ENCODE measurements at regions not wholly inside any gene's neighbourhood (a gene's known extent, or its start where the extent isn't known, plus 50 kb on each side); places are given as distances from the start of the nearest gene placed in this dataset.
"Not testable (repeated sequence)": the region's sequence is repeated elsewhere in the genome, so short reads cannot be mapped to it uniquely, and the experiment has no call there.

DNA sequence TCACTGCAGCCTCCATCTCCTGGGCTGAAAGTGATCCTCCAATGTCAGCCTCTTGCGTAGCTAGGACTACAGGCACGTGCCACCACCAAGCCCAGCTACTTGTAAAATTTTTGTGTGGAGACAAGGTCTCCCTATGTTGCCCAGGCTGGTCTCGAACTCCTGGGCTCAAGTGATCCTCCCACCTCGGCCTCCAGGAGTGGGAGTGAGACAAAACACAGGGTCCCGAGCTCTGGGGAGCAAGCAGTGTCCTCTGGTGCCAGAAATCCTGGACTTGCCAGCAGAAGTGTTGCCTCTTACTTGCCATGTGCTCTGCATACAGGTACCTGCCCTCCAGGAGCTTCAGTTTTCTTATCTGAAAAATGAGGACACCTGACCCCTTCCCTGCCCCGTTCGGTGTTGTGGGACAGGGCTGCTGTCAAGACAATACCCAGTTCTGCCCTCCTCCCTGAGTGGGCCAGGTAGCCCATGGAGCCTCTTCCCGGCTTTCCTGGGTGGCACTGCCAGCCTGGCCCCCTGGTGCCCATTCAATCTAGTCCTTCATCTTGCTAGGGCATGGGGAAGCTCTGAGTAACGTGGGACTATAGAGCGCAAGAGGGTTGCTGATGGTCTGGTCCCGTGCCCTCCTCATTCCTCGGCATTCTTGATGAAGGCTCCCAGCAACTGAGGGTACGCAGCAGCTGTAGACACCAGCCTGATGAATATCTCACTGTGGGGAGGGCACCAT lies 164.6 kb downstream of the GOLGA6L4 start:
- H3K4me3 ChIP-seq (ENCODE audit: low read length), result no peak overlapping the region
- no peak overlapping the region for H3K9ac ChIP-seq (ENCODE audit: low read length)
- TF ChIP-seq EZH2 (IDR thresholded peaks at IDR 0.05; ENCODE audit: low read length, unreplicated experiment), result no peak
- no peak for TF ChIP-seq EZH2phosphoT487 (IDR thresholded peaks at IDR 0.05; ENCODE audit: borderline replicate concordance, low read length)
- TF ChIP-seq, protein P1, sequence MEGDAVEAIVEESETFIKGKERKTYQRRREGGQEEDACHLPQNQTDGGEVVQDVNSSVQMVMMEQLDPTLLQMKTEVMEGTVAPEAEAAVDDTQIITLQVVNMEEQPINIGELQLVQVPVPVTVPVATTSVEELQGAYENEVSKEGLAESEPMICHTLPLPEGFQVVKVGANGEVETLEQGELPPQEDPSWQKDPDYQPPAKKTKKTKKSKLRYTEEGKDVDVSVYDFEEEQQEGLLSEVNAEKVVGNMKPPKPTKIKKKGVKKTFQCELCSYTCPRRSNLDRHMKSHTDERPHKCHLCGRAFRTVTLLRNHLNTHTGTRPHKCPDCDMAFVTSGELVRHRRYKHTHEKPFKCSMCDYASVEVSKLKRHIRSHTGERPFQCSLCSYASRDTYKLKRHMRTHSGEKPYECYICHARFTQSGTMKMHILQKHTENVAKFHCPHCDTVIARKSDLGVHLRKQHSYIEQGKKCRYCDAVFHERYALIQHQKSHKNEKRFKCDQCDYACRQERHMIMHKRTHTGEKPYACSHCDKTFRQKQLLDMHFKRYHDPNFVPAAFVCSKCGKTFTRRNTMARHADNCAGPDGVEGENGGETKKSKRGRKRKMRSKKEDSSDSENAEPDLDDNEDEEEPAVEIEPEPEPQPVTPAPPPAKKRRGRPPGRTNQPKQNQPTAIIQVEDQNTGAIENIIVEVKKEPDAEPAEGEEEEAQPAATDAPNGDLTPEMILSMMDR (conservative IDR thresholded peaks at IDR 0.05; ENCODE audit: low read depth, low read length), result no peak
- no peaks in the 10 kb centered on the region for H3K79me2 ChIP-seq (ENCODE audit: low read length)
- H3K36me3 ChIP-seq (ENCODE audit: low read depth, low read length), result no peaks in the 10 kb centered on the region
- ChIA-PET CTCF (no interaction called here), POLR2A (ENCODE audit: unreplicated experiment) (no interaction called here)
- H3K9me3 ChIP-seq (ENCODE audit: low read length), result no peaks in the 10 kb centered on the region
- no peak overlapping the region for H2AFZ ChIP-seq (ENCODE audit: low read length)
- no peaks in the 10 kb centered on the region for H3K4me1 ChIP-seq (ENCODE audit: insufficient read depth, low read length)
- no peaks in the 10 kb centered on the region for H3K9me2 ChIP-seq (replicated peaks; ENCODE audit: low read length)
- H3K27me3 ChIP-seq (ENCODE audit: low read length), result no peaks in the 10 kb centered on the region
- DNase-seq (no peak), ATAC-seq (no peak)
- H3K4me2 ChIP-seq (ENCODE audit: low read length), result no peak overlapping the region
- H3K27ac ChIP-seq (ENCODE audit: low read length), result no peak overlapping the region
- no peaks in the 10 kb centered on the region for H3F3A ChIP-seq (ENCODE audit: low read length, unreplicated experiment)
- H4K20me1 ChIP-seq (ENCODE audit: low read length), result no peaks in the 10 kb centered on the region
- BruUV-seq (replicated peaks), result no TSS peak
- intact Hi-C loops (cut with micrococcal nuclease), result no loop called here

DNA sequence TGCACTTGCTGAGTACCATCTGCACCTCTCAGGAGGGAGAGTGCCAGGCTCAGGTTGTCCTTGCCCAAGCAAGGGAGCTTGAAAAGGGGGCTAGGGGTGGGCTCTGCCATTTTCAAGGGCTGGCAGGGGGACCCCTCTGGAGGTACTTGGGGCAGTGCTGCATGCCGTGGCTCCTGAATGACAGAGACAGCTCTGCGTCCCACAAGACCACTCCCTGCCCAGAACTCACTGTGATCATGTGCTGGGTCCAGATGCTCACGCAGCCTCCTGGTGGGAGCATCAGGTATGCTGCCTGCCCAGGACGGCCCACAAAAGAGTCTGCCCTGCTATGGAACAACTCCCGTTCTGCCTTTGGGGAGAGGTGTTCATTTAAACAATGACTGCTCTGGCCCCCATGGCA lies 165.2 kb downstream of the GOLGA6L4 start:
- Histone ChIP-seq H3K27me3 (ENCODE audit: low read length) (no peaks in the 10 kb centered on the region), H3F3A (ENCODE audit: low read length, unreplicated experiment) (no peaks in the 10 kb centered on the region), H3K79me2 (ENCODE audit: low read length) (no peaks in the 10 kb centered on the region), H3K4me3 (ENCODE audit: low read length) (no peak overlapping the region), H3K9me2 (replicated peaks; ENCODE audit: low read length) (no peaks in the 10 kb centered on the region), H4K20me1 (ENCODE audit: low read length) (no peaks in the 10 kb centered on the region), H2AFZ (ENCODE audit: low read length) (no peak overlapping the region), H3K36me3 (ENCODE audit: low read depth, low read length) (no peaks in the 10 kb centered on the region), H3K27ac (ENCODE audit: low read length) (no peak overlapping the region), H3K4me2 (ENCODE audit: low read length) (no peak overlapping the region), H3K4me1 (ENCODE audit: insufficient read depth, low read length) (no peaks in the 10 kb centered on the region), H3K9ac (ENCODE audit: low read length) (no peak overlapping the region), H3K9me3 (ENCODE audit: low read length) (no peaks in the 10 kb centered on the region)
- POLR2A ChIA-PET (ENCODE audit: unreplicated experiment), result no interaction called here
- CTCF ChIA-PET, result no interaction called here
- ATAC-seq, result no peak
- no peak for DNase-seq
- BruUV-seq (replicated peaks), result no TSS peak
- intact Hi-C loops (cut with micrococcal nuclease), result no loop called here
- TF ChIP-seq EZH2phosphoT487 (IDR thresholded peaks at IDR 0.05; ENCODE audit: borderline replicate concordance, low read length) (no peak), EZH2 (IDR thresholded peaks at IDR 0.05; ENCODE audit: low read length, unreplicated experiment) (no peak)
- TF ChIP-seq, protein P1 (conservative IDR thresholded peaks at IDR 0.05; ENCODE audit: low read depth, low read length), result no peak

DNA sequence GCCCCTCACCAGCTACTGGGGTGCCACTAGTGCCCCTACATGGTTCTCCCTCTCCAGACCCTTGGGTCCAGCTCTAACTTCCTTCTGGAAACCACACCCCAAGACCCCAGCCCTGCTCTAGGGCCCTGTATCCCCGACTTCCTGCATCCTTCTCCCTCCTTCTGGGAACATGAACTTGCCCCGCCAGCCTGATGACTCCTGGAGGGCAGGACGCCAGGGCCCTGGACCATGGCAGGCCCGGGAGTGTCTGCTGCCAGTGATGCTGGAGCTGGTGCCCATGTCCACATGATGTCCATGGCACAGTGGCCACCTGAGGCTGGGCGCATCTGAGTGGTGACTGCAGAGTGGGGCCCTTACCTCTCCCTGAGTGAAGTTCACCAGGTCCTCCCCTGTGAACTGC lies 165.9 kb downstream of the GOLGA6L4 start:
- H3K27me3 ChIP-seq (ENCODE audit: low read length); H3K4me2 ChIP-seq (ENCODE audit: low read length); H3K79me2 ChIP-seq (ENCODE audit: low read length); CTCF ChIA-PET; H3K9me3 ChIP-seq (ENCODE audit: low read length); H3K4me3 ChIP-seq (ENCODE audit: low read length); H3K27ac ChIP-seq (ENCODE audit: low read length); ATAC-seq; H2AFZ ChIP-seq (ENCODE audit: low read length); BruUV-seq (replicated peaks); H3K9me2 ChIP-seq (replicated peaks; ENCODE audit: low read length); H3F3A ChIP-seq (ENCODE audit: low read length, unreplicated experiment); intact Hi-C loops (cut with micrococcal nuclease); H3K4me1 ChIP-seq (ENCODE audit: insufficient read depth, low read length); H3K9ac ChIP-seq (ENCODE audit: low read length); POLR2A ChIA-PET (ENCODE audit: unreplicated experiment); DNase-seq; H3K36me3 ChIP-seq (ENCODE audit: low read depth, low read length); H4K20me1 ChIP-seq (ENCODE audit: low read length): not testable (repeated sequence)

DNA sequence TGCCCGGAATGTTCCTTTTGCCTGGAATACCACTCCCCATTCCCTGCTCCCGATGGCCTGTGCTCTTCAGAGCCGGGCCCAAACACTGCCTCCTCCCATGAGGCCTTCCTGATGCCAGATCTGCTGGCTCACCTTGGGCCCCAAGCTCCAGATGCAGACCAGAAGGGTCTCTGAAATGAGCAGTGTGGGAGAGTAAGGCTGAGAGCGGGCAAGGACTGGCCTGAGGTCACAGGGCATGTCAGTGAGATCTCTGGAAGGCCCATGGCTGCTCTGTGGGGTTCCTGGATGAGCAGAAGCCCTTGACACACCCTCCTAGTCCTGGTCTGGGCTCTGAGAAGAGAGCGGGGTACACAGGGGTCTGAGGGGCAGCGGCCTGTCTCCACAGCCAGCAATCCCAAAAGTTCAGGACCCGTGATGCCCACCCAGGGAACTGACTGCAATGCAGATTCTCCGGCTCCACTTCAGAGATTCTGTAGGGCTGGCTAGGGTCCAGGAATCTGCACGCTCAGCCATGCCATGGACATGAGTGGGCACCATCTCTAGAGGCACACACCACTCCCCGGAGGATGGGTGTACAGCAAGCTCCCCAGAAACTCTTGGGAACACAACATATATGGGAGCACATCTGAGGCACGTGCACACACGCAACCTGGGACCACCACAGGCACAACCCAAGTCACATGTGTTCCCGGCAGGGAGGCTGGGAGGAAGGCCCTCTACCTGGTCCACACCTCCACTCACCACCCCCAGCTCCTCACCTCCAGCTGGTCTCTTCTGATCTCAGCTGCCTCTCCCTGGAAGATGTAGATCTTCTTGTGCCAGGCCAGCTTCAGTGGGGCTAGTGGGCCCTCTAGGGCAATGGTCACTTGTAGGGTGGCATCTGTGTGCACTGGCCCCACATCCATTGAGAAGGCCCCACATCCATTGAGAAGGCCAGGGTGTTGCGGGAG lies 166.6 kb downstream of the GOLGA6L4 start:
- H3K27ac ChIP-seq (ENCODE audit: low read length); H3K36me3 ChIP-seq (ENCODE audit: low read depth, low read length); intact Hi-C loops (cut with micrococcal nuclease); H3K79me2 ChIP-seq (ENCODE audit: low read length); H3K4me3 ChIP-seq (ENCODE audit: low read length); CTCF ChIA-PET; H3K27me3 ChIP-seq (ENCODE audit: low read length); H3K9me3 ChIP-seq (ENCODE audit: low read length); H3K9me2 ChIP-seq (replicated peaks; ENCODE audit: low read length); DNase-seq; H3K9ac ChIP-seq (ENCODE audit: low read length); H3F3A ChIP-seq (ENCODE audit: low read length, unreplicated experiment); BruUV-seq (replicated peaks); POLR2A ChIA-PET (ENCODE audit: unreplicated experiment); H3K4me1 ChIP-seq (ENCODE audit: insufficient read depth, low read length); ATAC-seq; H4K20me1 ChIP-seq (ENCODE audit: low read length); H3K4me2 ChIP-seq (ENCODE audit: low read length); H2AFZ ChIP-seq (ENCODE audit: low read length): not testable (repeated sequence)
